Activated naive CD8-positive, alpha-beta T cell treated with anti-CD3 and anti-CD28 coated beads for 36 hours (primary cell): ENCODE measurements at regions not wholly inside any gene's neighbourhood (a gene's known extent, or its start where the extent isn't known, plus 50 kb on each side); places are given as distances from the start of the nearest gene placed in this dataset.
"Not testable (repeated sequence)": the region's sequence is repeated elsewhere in the genome, so short reads cannot be mapped to it uniquely, and the experiment has no call there.

Experiments
- DNase-seq: peaks from one replicate; pipeline ENCODE4 v3.0.0; 2021
- H3K27ac Mint-ChIP-seq: one replicate; pipeline ENCODE4 v1.8.0; 2022; ENCODE audit warnings: mild to moderate bottlenecking, moderate library complexity, mixed read lengths
- H3K27me3 Mint-ChIP-seq: one replicate; pipeline ENCODE4 v1.8.0; 2022; ENCODE audit warnings: mild to moderate bottlenecking, mixed read lengths
- H3K36me3 Mint-ChIP-seq: one replicate; pipeline ENCODE4 v1.8.0; 2021; ENCODE audit warnings: mild to moderate bottlenecking, mixed read lengths
- H3K4me1 Mint-ChIP-seq: one replicate; pipeline ENCODE4 v1.8.0; 2021; ENCODE audit warnings: mixed read lengths
- H3K4me3 Mint-ChIP-seq: one replicate; pipeline ENCODE4 v1.8.0; 2022; ENCODE audit warnings: mild to moderate bottlenecking, moderate library complexity, mixed read lengths
- H3K9me3 Mint-ChIP-seq: one replicate; pipeline ENCODE4 v1.8.0; 2022; ENCODE audit warnings: mixed read lengths

DNA sequence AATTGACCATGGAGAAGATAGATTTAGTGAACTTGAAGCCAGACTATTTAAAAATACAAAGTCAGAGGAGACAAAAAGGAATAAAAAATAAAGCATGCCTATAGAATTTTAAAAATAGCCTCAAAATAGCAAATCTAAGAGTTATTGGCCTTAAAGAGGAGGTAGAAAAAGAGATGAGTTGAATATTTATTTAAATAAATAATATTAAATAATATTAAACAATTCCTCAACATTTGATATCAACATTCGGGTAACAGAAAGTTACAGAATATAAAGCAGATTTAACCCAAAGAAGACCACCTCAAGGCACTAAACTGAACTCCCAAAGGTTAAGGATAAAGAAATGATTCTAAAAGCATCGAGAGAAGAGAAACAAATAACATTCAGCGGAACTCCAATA lies 1627.4 kb downstream of the SPATA31A7 start:
- not testable (repeated sequence) for DNase-seq, H3K36me3 Mint-ChIP-seq, H3K27ac Mint-ChIP-seq, H3K4me1 Mint-ChIP-seq, H3K4me3 Mint-ChIP-seq, H3K9me3 Mint-ChIP-seq
- peaks cover 45% of the 10 kb centered on the region for H3K27me3 Mint-ChIP-seq

DNA sequence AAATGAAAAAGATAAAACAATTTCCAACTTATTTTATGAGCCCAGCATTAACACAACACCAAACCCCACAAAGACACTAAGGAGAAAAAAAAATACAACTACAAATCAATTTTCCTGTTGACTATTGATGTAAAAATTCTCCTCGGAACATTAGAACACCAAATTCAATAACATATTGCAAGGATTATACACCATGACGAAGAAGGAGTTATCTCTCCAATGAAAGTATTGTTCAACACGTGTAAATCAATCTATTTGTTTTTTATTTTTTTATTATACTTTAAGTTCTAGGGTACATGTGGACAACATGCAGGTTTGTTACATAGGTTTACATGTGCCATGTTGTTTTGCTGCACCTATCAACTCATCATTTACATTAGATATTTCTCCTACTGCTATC lies 1632.3 kb downstream of the SPATA31A7 start:
- H3K36me3 Mint-ChIP-seq, H3K4me1 Mint-ChIP-seq, H3K9me3 Mint-ChIP-seq, H3K27ac Mint-ChIP-seq, H3K4me3 Mint-ChIP-seq, DNase-seq: not testable (repeated sequence)
- H3K27me3 Mint-ChIP-seq, result peaks cover 22% of the 10 kb centered on the region

DNA sequence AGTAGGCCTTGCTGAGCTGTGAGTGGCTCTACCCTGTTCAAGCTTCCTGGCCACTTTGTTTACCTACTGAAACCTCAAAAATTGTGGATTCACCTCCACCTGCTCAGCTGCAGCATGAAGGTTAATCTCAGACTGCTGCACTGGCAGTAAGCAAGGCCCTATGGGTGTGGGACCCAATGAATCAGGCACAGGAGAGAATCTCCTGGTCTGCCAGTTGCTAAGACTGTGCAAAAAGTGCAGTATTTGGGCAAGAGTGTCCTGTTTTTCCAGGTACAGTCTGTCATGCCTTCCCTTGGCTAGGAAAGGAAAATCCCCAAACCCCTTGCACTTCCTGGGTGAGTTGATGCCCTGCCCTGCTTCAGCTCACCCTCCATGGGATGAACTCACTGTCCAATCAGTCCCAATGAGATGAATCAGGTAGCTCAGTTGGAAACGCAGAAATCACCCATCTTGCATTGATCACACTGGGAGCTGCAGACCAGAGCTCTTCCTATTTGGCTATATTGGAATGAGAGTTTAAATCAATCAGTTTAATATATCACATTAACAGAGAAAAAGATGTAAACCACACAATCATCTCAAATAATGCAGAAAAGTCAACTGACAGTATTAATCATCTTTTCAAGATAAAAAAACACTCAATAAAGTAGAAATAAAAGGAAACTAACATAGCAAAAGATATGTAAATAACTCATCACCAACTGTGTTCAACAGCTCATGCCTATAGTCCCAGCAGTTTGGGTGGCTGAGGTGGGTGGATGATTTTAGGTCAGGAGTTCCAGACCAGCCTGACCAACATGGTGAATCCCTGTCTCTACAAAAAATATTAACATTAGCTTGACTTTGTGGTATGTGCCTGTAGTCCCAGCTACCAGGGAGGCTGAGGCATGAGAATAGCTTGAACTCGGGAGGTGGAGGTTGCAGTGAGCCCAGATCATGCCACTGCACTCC lies 1638.4 kb downstream of the SPATA31A7 start:
- H3K9me3 Mint-ChIP-seq, H3K4me1 Mint-ChIP-seq, H3K36me3 Mint-ChIP-seq, H3K4me3 Mint-ChIP-seq, DNase-seq, H3K27ac Mint-ChIP-seq: not testable (repeated sequence)
- H3K27me3 Mint-ChIP-seq, result peaks cover 21% of the 10 kb centered on the region

DNA sequence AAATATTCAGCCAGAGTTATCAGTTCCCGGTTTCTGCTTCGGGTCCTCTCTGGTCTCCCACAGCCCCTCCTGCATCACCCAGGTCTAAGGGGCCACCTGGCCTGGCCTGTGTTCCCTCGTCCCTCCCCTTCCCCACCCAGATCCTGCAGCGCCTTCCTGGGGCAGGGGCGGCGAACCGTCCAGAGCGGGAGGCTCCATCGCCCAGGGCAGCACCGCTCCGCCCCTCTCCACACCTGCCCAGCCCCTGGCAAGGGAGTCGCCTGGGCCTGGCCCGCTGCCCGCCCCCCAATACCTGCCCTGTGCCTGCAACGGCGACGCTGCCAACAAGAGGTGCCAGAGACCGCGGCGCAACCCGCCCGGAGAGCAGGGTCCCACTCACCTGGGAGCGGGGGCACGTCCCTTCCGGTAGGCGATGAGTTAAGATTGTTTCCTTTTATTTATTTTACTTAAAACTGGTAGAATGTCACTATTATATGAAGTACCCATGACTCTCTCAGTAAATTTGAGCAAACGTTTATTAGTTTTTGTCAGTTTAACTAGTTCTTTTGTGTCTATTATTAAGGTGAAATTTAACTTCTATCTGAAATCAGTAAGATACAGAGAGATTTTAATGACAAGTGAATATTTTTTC lies 1641.1 kb downstream of the SPATA31A7 start:
- DNase-seq, H3K4me3 Mint-ChIP-seq, H3K27ac Mint-ChIP-seq, H3K9me3 Mint-ChIP-seq, H3K4me1 Mint-ChIP-seq, H3K36me3 Mint-ChIP-seq: not testable (repeated sequence)
- peaks cover 21% of the 10 kb centered on the region for H3K27me3 Mint-ChIP-seq

DNA sequence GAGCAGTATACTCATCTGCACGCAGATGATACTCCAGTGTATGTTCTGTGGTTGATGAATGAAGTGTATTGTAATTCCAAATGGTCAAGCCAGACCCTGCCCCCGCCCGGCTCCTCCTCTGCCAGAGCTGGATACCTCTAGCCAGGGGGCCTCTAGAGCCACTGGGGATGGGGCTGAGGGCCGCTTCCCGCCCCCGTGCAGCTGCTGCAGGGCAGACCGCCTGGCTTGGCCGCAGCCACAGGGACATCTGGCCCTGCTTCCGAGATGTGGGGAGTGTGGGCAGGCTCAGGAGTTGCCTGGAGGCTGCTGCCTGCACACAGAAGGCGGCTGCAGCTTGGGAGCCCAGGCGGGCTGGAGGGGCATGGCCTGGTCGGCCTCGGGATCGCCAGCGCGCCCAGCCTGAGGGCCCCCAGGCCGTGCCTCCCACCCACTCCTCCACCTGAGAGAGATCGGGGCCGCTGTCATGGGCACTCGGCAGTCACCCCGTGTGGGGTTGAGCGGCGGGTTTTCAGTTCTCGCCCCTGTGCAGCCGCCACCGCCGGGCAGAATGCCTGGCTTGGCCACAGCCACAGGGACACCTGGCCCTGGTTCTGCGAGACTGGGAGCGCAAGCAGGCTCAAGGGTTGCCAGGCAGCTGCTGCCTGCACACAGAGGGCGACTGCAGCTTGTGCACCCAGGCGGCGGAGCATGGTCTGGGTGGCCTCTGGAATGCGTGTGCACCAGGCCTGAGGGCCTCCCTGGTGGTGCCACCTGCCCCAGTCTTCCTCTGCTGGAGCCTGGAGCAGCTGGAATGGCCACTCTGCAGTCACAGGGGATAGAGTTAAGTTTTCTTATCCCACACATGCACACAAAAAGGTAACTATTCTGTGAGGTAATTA lies 1643.7 kb downstream of the SPATA31A7 start:
- not testable (repeated sequence) for H3K9me3 Mint-ChIP-seq, DNase-seq, H3K4me1 Mint-ChIP-seq, H3K27ac Mint-ChIP-seq, H3K4me3 Mint-ChIP-seq, H3K36me3 Mint-ChIP-seq
- peaks cover 23% of the 10 kb centered on the region for H3K27me3 Mint-ChIP-seq

DNA sequence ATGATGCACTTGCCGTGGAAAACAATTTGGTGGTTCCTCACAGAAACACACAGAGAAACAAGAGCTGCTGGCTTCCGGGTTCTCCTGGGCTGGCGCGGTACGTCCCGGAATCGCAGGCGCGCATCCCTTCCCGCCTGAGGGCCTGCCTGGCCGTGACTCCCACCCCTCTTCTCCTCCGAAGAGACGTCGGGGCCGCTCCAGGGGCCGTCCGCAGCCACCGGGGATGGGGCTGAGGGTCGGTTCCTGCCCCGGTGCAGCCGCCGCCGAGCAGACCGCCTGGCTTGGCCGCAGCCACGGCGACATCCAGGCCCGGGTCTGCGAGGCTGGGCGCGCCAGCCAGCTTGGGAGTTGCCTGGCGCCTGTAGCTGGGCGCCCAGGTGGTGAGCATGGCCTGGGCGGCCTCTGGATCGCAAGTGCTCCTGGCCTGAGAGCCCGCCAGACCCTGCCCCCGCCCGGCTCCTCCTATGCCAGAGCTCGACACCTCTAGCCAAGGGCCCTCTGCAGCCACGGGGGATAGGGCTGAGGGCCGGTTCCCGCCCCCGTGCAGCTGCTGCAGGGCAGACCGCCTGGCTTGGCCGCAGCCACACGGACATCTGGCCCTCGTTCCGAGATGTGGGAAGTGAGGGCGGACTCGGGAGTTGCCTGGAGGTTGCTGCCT lies 1647.5 kb downstream of the SPATA31A7 start:
- not testable (repeated sequence) for H3K4me1 Mint-ChIP-seq, H3K27ac Mint-ChIP-seq, H3K36me3 Mint-ChIP-seq, H3K9me3 Mint-ChIP-seq
- Mint-ChIP-seq H3K4me3 (peak overlapping the region; percentile 47), H3K27me3 (peaks cover 27% of the 10 kb centered on the region)
- DNase-seq, result peak; percentile 45

DNA sequence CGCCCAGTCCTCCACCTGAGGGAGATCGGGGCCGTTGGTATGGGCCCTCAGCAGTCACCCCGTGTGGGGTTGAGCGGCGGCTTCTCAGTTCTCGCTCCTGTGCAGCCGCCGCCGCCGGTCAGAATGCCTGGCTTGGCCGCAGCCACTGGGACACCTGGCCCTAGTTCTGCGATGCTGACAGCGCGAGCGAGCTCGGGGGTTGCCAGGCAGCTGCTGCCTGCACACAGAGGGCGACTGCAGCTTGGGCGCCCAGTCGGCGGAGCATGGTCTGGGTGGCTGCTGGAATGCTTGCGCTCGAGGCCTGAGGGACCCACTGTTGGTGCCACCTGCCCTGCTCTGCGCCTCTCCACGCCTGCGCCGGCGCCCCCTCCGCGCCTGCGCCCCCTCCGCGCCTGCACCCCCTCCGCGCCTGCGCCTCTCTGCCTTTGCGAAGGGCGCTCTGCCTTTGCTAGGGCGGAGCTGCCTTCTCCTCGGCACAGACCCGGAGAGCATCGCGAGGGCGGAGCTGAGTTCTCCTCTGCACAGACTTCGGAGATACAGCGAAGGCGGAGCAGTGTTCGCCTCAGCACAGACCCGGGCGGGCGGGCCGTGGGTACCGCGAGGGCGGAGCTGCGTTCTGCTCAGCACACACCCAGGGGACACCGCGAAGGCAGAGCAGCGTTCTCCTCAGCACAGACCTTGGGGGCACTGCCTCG lies 1648.3 kb downstream of the SPATA31A7 start:
- H3K36me3 Mint-ChIP-seq, H3K9me3 Mint-ChIP-seq, H3K4me1 Mint-ChIP-seq, H3K27ac Mint-ChIP-seq: not testable (repeated sequence)
- peak; percentile 96 for DNase-seq
- H3K4me3 Mint-ChIP-seq, result peak overlapping the region; percentile 79
- H3K27me3 Mint-ChIP-seq, result peaks cover 35% of the 10 kb centered on the region

DNA sequence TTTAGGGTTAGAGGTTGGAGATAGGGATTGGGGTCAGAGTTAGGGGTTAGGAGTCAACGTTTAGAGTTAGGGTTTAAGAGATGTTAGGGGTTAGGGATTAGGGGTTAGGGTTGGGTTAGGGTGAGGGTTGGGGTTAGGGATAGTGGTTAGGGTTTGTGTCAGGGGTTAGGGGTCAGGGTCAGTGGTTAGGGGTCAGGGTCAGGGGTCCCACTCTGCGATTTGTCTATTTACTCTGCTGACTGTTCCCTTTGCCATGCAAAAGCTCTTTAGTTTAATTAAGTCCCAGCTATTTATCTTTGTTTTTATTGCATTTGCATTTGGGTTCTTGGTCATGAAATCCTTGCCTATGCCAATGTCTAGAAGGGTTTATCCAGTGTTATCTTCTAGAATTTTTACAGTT lies 1649.3 kb downstream of the SPATA31A7 start:
- not testable (repeated sequence) for H3K4me3 Mint-ChIP-seq, H3K9me3 Mint-ChIP-seq, H3K27ac Mint-ChIP-seq, H3K36me3 Mint-ChIP-seq, H3K4me1 Mint-ChIP-seq, DNase-seq
- peaks cover 37% of the 10 kb centered on the region for H3K27me3 Mint-ChIP-seq

DNA sequence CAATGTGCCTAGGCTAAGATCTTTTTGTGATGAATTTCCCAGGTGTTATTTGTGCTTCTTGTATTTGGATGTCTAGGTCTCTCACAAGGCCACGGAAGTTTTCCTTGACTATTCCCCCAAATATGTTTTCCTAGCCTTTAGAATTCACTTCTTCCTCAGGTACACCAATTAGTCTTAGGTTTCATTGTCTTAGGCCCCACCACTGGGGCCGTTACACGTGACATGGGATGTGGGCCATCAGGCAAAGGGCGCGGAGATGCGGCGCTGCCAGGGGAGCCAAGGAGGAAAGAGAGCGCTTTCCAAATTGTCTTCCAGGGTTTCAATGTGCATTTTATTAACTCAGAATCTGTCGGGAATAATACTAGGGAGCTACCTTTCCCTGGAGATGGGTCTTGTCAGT lies 1653.3 kb downstream of the SPATA31A7 start:
- not testable (repeated sequence) for H3K4me1 Mint-ChIP-seq, H3K36me3 Mint-ChIP-seq, H3K4me3 Mint-ChIP-seq, DNase-seq, H3K27ac Mint-ChIP-seq, H3K9me3 Mint-ChIP-seq
- H3K27me3 Mint-ChIP-seq, result peaks cover 38% of the 10 kb centered on the region

DNA sequence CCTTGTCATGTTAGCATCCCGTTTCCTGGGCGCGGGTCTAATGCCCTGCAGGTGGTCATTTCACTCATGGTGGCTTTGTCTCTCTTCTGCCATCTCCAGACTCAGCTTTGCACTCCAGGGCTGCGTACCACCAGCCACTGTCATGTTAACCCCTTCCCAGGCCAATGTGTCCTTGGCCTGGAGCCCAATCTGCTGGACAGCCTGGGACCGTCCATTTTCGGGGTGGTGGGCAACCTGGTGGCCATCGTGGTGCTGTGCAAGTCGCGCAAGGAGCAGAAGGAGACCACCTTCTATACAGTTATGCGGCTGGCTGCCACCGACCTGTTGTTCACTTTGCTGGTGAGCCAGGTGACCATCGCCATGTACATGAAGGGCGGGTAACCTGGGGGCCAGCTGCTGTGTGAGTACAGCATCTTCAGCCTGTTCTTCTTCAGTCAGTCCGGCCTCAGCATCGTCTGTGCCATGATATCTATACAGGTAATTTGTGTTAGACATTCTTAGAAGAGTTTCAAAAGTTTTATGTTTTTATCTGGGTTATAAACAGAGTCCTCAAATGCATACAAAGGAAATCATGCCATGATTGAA lies 1654.0 kb downstream of the SPATA31A7 start:
- not testable (repeated sequence) for H3K4me1 Mint-ChIP-seq

DNA sequence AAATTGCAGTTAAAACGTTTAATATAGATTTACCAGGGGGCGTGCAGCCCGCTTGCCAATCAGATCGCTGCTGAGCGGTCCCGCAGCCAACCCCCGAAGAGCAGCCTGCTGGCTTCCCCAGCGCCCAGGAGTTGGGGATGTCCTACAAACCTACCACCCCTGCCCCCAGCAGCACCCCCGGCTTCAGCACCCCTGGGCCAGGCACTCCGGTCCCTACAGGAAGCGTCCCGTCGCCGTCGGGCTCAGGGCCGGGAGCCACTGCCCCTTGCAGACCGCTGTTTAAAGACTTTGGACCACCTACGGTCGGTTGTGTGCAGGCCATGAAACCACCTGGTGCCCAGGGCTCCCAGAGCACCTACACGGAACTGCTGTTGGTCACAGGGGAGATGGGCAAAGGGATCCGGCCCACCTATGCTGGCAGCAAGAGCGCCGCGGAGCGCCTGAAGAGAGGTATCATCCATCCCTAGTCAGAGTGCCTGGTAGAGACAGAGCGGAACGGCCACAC lies 1654.9 kb downstream of the SPATA31A7 start:
- H3K4me3 Mint-ChIP-seq, H3K9me3 Mint-ChIP-seq, H3K4me1 Mint-ChIP-seq, DNase-seq, H3K36me3 Mint-ChIP-seq, H3K27ac Mint-ChIP-seq: not testable (repeated sequence)
- H3K27me3 Mint-ChIP-seq, result peaks cover 32% of the 10 kb centered on the region

More for the DNA sequence above, 1654.0 kb downstream of the SPATA31A7 start:
- H3K9me3 Mint-ChIP-seq, H3K4me3 Mint-ChIP-seq, H3K27ac Mint-ChIP-seq, DNase-seq, H3K36me3 Mint-ChIP-seq: not testable (repeated sequence)
- H3K27me3 Mint-ChIP-seq, result peaks cover 34% of the 10 kb centered on the region

DNA sequence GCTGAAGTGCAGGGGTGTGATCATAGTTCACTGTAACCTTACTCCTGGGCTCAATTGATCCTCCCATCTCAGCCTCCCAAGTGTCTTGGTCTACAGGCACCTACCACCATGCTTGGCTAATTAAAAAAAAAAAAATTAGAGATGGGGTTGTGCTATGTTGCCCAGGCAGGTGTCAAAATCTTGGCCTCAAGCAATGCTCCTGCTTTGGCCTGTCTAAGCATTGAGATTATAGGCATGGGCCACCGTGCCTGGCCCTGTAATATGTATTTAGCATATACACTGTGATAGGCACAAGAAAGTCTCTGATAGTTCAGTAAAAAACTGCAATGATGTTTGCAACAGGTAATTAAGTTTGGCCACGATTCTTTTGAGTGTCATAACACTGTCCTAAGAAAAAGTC lies 1658.4 kb downstream of the SPATA31A7 start:
- not testable (repeated sequence) for H3K27ac Mint-ChIP-seq, H3K9me3 Mint-ChIP-seq, H3K36me3 Mint-ChIP-seq, H3K4me1 Mint-ChIP-seq, H3K4me3 Mint-ChIP-seq, DNase-seq
- peaks cover 31% of the 10 kb centered on the region for H3K27me3 Mint-ChIP-seq

DNA sequence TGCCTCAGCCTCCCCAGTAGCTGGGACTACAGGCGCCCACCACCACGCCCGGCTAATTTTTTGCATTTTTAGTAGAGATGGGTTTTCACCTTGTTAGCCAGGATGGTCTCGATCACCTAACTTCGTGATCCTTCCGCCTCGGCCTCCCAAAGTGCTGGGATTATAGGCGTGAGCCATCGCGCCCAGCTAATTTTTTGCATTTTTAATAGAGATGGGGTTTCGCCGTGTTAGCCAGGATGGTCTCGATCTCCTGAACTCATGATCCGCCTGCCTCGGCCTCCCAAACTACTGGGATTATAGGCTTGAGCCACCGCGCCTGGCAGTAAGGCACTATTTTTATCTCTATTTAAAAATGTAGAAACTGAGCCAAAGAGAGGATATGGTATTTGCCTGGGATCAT lies 1660.2 kb downstream of the SPATA31A7 start:
- not testable (repeated sequence) for H3K4me1 Mint-ChIP-seq, H3K36me3 Mint-ChIP-seq, H3K4me3 Mint-ChIP-seq, H3K27ac Mint-ChIP-seq, H3K9me3 Mint-ChIP-seq, DNase-seq
- H3K27me3 Mint-ChIP-seq, result peaks cover 28% of the 10 kb centered on the region

DNA sequence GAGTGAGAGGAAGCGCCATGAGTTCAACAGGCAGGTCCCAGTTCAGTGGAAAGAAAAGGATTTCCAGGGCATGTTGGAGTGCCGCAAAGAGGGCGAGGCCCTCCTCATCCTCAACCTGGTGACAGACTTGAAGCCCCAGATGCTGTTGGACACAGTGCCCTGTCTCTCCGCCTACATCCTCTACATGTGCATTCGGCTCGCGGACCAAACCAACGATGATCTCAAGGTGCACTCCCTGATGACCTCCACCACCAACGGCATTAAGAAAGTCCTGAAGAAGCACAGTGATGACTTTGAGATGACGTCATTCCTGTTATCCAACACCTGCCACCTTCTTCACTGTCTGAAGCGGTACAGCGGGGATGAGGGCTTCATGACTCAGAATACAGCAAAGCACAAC lies 1667.4 kb downstream of the SPATA31A7 start:
- not testable (repeated sequence) for H3K9me3 Mint-ChIP-seq, H3K4me1 Mint-ChIP-seq, DNase-seq, H3K27ac Mint-ChIP-seq, H3K4me3 Mint-ChIP-seq, H3K36me3 Mint-ChIP-seq
- H3K27me3 Mint-ChIP-seq, result peaks cover 32% of the 10 kb centered on the region
